Psoas muscle (tissue), 7 donors: ENCODE measurements at regions not wholly inside any gene's neighbourhood (a gene's known extent, or its start where the extent isn't known, plus 50 kb on each side); places are given as distances from the start of the nearest gene placed in this dataset.

Experiments
- ATAC-seq, 4 donors: fragments of 200-7000 bp; cut with Tn5 transposase; one replicate each; pipeline ENCODE4 v1.9.1; 2020; ENCODE audit warnings: moderate library complexity in 3 of 4, mild to moderate bottlenecking in 2 of 4
- DNase-seq, 2 donors: peaks; one replicate each; pipeline ENCODE4 v3.0.0-alpha.2; 2020
- H3K27ac ChIP-seq: fragments of 200-600 bp; one replicate; pipeline ENCODE4 v1.8.0; 2022
- H3K27me3 ChIP-seq, 3 donors: fragments of 200-600 bp in 1 of 3; one replicate each; pipeline versions ENCODE4 v1.6.1 to v1.8.0; 2013 to 2022; ENCODE audit warnings: low read length in 2 of 3, mild to moderate bottlenecking in 2 of 3, moderate library complexity in 1 of 3; ENCODE audit not compliant: insufficient read depth in 3 of 3
- H3K36me3 ChIP-seq, 2 donors: fragments of 200-600 bp in 1 of 2; one replicate each; pipeline versions ENCODE4 v1.6.1 to v1.8.0; 2013 to 2022; ENCODE audit warnings: low read depth in 1 of 2, mild to moderate bottlenecking in 1 of 2, moderate library complexity in 1 of 2; ENCODE audit not compliant: insufficient read depth in 1 of 2
- H3K4me1 ChIP-seq: fragments of 200-600 bp; one replicate; pipeline ENCODE4 v1.8.0; 2022
- H3K4me3 ChIP-seq: fragments of 200-600 bp; one replicate; pipeline ENCODE4 v1.8.0; 2022; ENCODE audit warnings: mild to moderate bottlenecking
- H3K9me3 ChIP-seq: fragments of 200-600 bp; one replicate; pipeline ENCODE4 v1.8.0; 2022
- WGBS, 3 donors: extraction: QIAGEN DNeasy Blood & Tissue Kit; methylation state at CpG; one replicate each; pipeline versions ENCODE4 v1.1.6 to v1.1.7; 2013; 5-methylcytosine and 5-hydroxymethylcytosine counted together
- intact Hi-C, 2 donors: fragments of 100-400 bp; cut with DNase I; formaldehyde crosslinking; loops; one replicate each; pipeline versions ENCODE4 v1.11.0 to v1.14.2; 2022
- TF ChIP-seq, protein P1 (sequence below): fragments of 200-600 bp; IDR thresholded peaks from one replicate; pipeline ENCODE4 v1.8.0; 2022; ENCODE audit warnings: antibody characterized with exemption
- donor health status: healthy with polysubstance abuse.
- donor health status: DM: no; HTN: no; CAD: no; lungs with moderate emphysema.
- donor health status: Bipolar disorder and iron deficiency.
- donor health status: healthy.
- donor health status: DM: yes; HTN: yes; CAD: no.
- donor health status: DM: no; HTN: no; CAD: no.
- donor health status: DM: yes; HTN: yes; CAD: no.

DNA sequence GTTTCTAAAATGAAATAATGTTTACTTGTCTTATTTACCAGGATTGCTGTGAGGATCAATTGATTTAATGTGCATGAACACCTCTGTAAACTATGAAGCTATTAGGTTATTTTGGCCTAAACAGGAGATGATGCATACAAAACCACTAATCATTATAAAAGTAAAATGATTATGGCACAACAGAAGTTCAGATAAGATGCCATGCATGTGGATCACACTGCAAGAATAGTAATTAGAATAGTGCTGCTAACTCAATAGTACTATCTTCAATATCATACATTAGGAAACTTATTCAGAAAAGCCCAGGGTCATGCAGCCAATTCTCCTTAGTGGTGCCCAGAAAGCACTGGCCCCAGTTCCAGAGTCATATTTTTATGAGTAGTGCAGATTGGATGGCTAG is 66.9 kb downstream of the TMEM100 start:
- no peak for DNase-seq
- H3K4me1 ChIP-seq, result no peaks in the 10 kb centered on the region
- H3K9me3 ChIP-seq, result no peaks in the 10 kb centered on the region
- H3K27me3 ChIP-seq, result no peaks in the 10 kb centered on the region
- no peak overlapping the region for H3K27ac ChIP-seq
- intact Hi-C loops, result loop anchor here in 1 of 2 donors (10.0 kb wide), 1 partner anchor 49 kb away; no protein-coding TSS in a partner anchor
- H3K36me3 ChIP-seq, result no peaks in the 10 kb centered on the region
- no peak for ATAC-seq
- TF ChIP-seq, protein P1, sequence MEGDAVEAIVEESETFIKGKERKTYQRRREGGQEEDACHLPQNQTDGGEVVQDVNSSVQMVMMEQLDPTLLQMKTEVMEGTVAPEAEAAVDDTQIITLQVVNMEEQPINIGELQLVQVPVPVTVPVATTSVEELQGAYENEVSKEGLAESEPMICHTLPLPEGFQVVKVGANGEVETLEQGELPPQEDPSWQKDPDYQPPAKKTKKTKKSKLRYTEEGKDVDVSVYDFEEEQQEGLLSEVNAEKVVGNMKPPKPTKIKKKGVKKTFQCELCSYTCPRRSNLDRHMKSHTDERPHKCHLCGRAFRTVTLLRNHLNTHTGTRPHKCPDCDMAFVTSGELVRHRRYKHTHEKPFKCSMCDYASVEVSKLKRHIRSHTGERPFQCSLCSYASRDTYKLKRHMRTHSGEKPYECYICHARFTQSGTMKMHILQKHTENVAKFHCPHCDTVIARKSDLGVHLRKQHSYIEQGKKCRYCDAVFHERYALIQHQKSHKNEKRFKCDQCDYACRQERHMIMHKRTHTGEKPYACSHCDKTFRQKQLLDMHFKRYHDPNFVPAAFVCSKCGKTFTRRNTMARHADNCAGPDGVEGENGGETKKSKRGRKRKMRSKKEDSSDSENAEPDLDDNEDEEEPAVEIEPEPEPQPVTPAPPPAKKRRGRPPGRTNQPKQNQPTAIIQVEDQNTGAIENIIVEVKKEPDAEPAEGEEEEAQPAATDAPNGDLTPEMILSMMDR, result no peak
- no peak overlapping the region for H3K4me3 ChIP-seq

- Histone ChIP-seq H3K4me3 (no peak overlapping the region), H3K27ac (no peak overlapping the region), H3K27me3 (no peaks in the 10 kb centered on the region), H3K36me3 (no peaks in the 10 kb centered on the region), H3K4me1 (no peaks in the 10 kb centered on the region), H3K9me3 (no peaks in the 10 kb centered on the region)
- TF ChIP-seq, protein P1, result no peak
- ATAC-seq, result no peak
- DNase-seq, result no peak
- 64 to 69% (median 65%) methylated on average over 5 of the region's 5 CpGs for WGBS, 3 donors
- intact Hi-C loops, result loop anchor here in 1 of 2 donors (10.0 kb wide), 1 partner anchor 50 kb away; no protein-coding TSS in a partner anchor
Measured at GRCh38 chr17:55654821-55655220, 67.8 kb downstream of the TMEM100 start.

- Histone ChIP-seq H3K4me3 (no peak overlapping the region), H3K9me3 (no peaks in the 10 kb centered on the region), H3K27ac (no peak overlapping the region), H3K27me3 (no peaks in the 10 kb centered on the region), H3K4me1 (no peaks in the 10 kb centered on the region), H3K36me3 (no peaks in the 10 kb centered on the region)
- DNase-seq, result no peak
- TF ChIP-seq, protein P1, result no peak
- WGBS, 3 donors, result 47 to 49% (median 47%) methylated on average over 2 of the region's 2 CpGs
- no peak for ATAC-seq
- intact Hi-C loops, result loop anchor here in 1 of 2 donors (10.0 kb wide), 1 partner anchor 51 kb away; no protein-coding TSS in a partner anchor
Measured at GRCh38 chr17:55654022-55654421, 68.6 kb downstream of the TMEM100 start.

- Histone ChIP-seq H3K27ac (no peak overlapping the region), H3K9me3 (no peaks in the 10 kb centered on the region), H3K4me1 (no peaks in the 10 kb centered on the region), H3K27me3 (peaks cover 0 to 1% (median 0%) of the 10 kb centered on the region in 3 donors), H3K36me3 (no peaks in the 10 kb centered on the region), H3K4me3 (no peak overlapping the region)
- 66 to 92% (median 92%) methylated on average over 2 of the region's 2 CpGs for WGBS, 3 donors
- TF ChIP-seq, protein P1, result no peak
- no peak for ATAC-seq
- DNase-seq, result no peak
- intact Hi-C loops, result loop anchor here in 1 of 2 donors (10.0 kb wide), 1 partner anchor 52 kb away; no protein-coding TSS in a partner anchor
Measured at GRCh38 chr17:55652825-55653224, 69.8 kb downstream of the TMEM100 start.
